HCT116 (cell line): ENCODE measurements at regions not wholly inside any gene's neighbourhood (a gene's known extent, or its start where the extent isn't known, plus 50 kb on each side); places are given as distances from the start of the nearest gene placed in this dataset.

Experiments
- ATAC-seq: fragments of 200-7000 bp; cut with Tn5 transposase; 2 replicates; pipeline ENCODE4 v1.9.1; 2020; ENCODE audit warnings: mild to moderate bottlenecking, moderate library complexity
- BruUV-seq: library from RNA; stranded (reverse); fragments of 400-500 nt; replicated peaks from 2 replicates; lab custom pipeline; 2021; lab: Mats Ljungman, UMichigan
- CTCF ChIA-PET: fragments of 300-600 bp; sonication (Branson Sonifier 250); formaldehyde crosslinking; loops from one replicate; lab custom pipeline; 2021; ENCODE audit warnings: antibody characterized with exemption; lab: Charles Lee
- POLR2A ChIA-PET: fragments of 300-600, 350-600 bp; sonication (Branson Sonifier 250); formaldehyde crosslinking; loops from one replicate; lab custom pipeline; 2021; ENCODE audit warnings: antibody characterized with exemption; lab: Charles Lee
- RAD21 ChIA-PET, 2 experiments: fragments of 300-600 bp; sonication (Branson Sonifier 250); formaldehyde crosslinking; loops; one replicate each; lab custom pipeline; 2023; ENCODE audit warnings: low total read pairs in 2 of 2; ENCODE audit not compliant: uncharacterized antibody in 2 of 2, unreplicated experiment in 2 of 2, low non-redundant PET in 1 of 2; lab: Charles Lee
- DNase-seq: peaks from one replicate; pipeline ENCODE4 v3.0.0-alpha.2; 2010; ENCODE audit warnings: low read depth, low spot score
- H2AFZ ChIP-seq: fragments of 200-600 bp; shearing (Covaris generic), sonication (generic); 2 replicates; pipeline ENCODE4 v1.6.1; 2017; ENCODE audit warnings: low read depth, mixed run types, mixed read lengths, antibody characterized with exemption, low read length; ENCODE audit not compliant: poor library complexity, severe bottlenecking
- H3K27ac ChIP-seq: 2 replicates; pipeline ENCODE4 v1.5.1; 2012; ENCODE audit warnings: low read depth, low read length
- H3K27me3 ChIP-seq: fragments of 200-600 bp; sonication (generic); 2 replicates; pipeline ENCODE4 v1.6.1; 2016; ENCODE audit warnings: mixed run types, low read length, mixed read lengths; ENCODE audit not compliant: insufficient read depth
- H3K36me3 ChIP-seq, 2 experiments: fragments of 200-500 bp in 1 of 2; fragments of 200-600 bp in 1 of 2; sonication (Bioruptor generic) in 1 of 2; sonication (generic) in 1 of 2; 2 replicates each; pipeline versions ENCODE4 v1.5.1 to v1.6.1; 2014 to 2016; ENCODE audit warnings: low read length in 2 of 2, inconsistent platforms in 1 of 2, mixed read lengths in 1 of 2, mixed run types in 1 of 2; ENCODE audit not compliant: insufficient read depth in 2 of 2, control insufficient read depth in 1 of 2
- H3K4me1 ChIP-seq, 2 experiments: fragments of 200-600 bp in 1 of 2; sonication (generic) in 1 of 2; 2 replicates each; pipeline versions ENCODE4 v1.5.1 to v1.6.1; 2012 to 2017; ENCODE audit warnings: low read length in 2 of 2, inconsistent platforms in 1 of 2, mild to moderate bottlenecking in 1 of 2, mixed read lengths in 1 of 2, mixed run types in 1 of 2, moderate library complexity in 1 of 2; ENCODE audit not compliant: insufficient read depth in 2 of 2, control insufficient read depth in 1 of 2
- H3K4me2 ChIP-seq: fragments of 200-600 bp; sonication (generic); 2 replicates; pipeline ENCODE4 v1.6.1; 2017; ENCODE audit warnings: mixed run types, low read length, mixed read lengths
- H3K4me3 ChIP-seq, 2 experiments: fragments of 200-600 bp in 1 of 2; sonication (generic) in 1 of 2; replicated peaks in 1 of 2; 2 replicates each; pipeline ENCODE4 v1.5.1; 2011 to 2016; ENCODE audit warnings: low read length in 2 of 2, control low read depth in 1 of 2, low read depth in 1 of 2, mild to moderate bottlenecking in 1 of 2, mixed read lengths in 1 of 2, mixed run types in 1 of 2
- H3K79me2 ChIP-seq: fragments of 200-600 bp; sonication (generic); 2 replicates; pipeline ENCODE4 v1.6.1; 2017; ENCODE audit warnings: mild to moderate bottlenecking, mixed run types, low read length, moderate library complexity, mixed read lengths; ENCODE audit not compliant: insufficient read depth
- H3K9ac ChIP-seq: fragments of 200-600 bp; sonication (generic); 2 replicates; pipeline ENCODE4 v1.6.1; 2016; ENCODE audit warnings: low read length, mixed read lengths
- H3K9me2 ChIP-seq: fragments of 200-600 bp; sonication (generic), shearing (Covaris generic); 2 replicates; pipeline ENCODE4 v1.6.1; 2017; ENCODE audit warnings: mixed run types, mild to moderate bottlenecking, moderate library complexity; ENCODE audit not compliant: insufficient read depth
- H3K9me3 ChIP-seq, 2 experiments: fragments of 200-500 bp in 1 of 2; fragments of 200-600 bp in 1 of 2; sonication (Bioruptor generic) in 1 of 2; sonication (generic) in 1 of 2; 2 replicates each; pipeline ENCODE4 v1.6.1; 2014 to 2017; ENCODE audit warnings: low read length in 2 of 2, mixed read lengths in 2 of 2, inconsistent platforms in 1 of 2, low read depth in 1 of 2, mild to moderate bottlenecking in 1 of 2, mixed run types in 1 of 2, moderate library complexity in 1 of 2; ENCODE audit not compliant: control insufficient read depth in 1 of 2, insufficient read depth in 1 of 2
- H4K20me1 ChIP-seq: fragments of 200-600 bp; sonication (generic), shearing (Covaris generic); 2 replicates; pipeline ENCODE4 v1.6.1; 2017; ENCODE audit warnings: mixed run types, mild to moderate bottlenecking, moderate library complexity; ENCODE audit not compliant: insufficient read depth
- CBX3 ChIP-seq: IDR thresholded peaks from 2 replicates; pipeline ENCODE4 v1.6.1; 2012; ENCODE audit warnings: low read depth
- CEBPB ChIP-seq: IDR thresholded peaks from 2 replicates; pipeline ENCODE4 v1.6.1; 2012; ENCODE audit warnings: low read depth
- CTCF ChIP-seq, 3 experiments: fragments of 200-600 bp in 1 of 3; sonication (generic) in 1 of 3; IDR thresholded peaks in 2 of 3; conservative IDR thresholded peaks in 1 of 3; 2 replicates each; pipeline ENCODE4 v1.5.1; 2012 to 2017; ENCODE audit warnings: low read depth in 2 of 3, low read length in 2 of 3, antibody characterized with exemption in 1 of 3, borderline replicate concordance in 1 of 3, control low read depth in 1 of 3, mild to moderate bottlenecking in 1 of 3, mixed read lengths in 1 of 3, mixed run types in 1 of 3, moderate library complexity in 1 of 3; ENCODE audit not compliant: insufficient read depth in 1 of 3
- EGR1 ChIP-seq: IDR thresholded peaks from 2 replicates; pipeline ENCODE4 v1.6.1; 2012; ENCODE audit warnings: low read depth
- EZH2 ChIP-seq: fragments of 200-600 bp; sonication (generic); IDR thresholded peaks from 2 replicates; pipeline ENCODE4 v1.6.1; 2017; ENCODE audit warnings: antibody characterized with exemption, mixed run types
- FOSL1 ChIP-seq: IDR thresholded peaks from 2 replicates; pipeline ENCODE4 v1.6.1; 2012; ENCODE audit warnings: low read depth
- MAX ChIP-seq: IDR thresholded peaks from 2 replicates; pipeline ENCODE4 v1.6.1; 2012
- POLR2AphosphoS5 ChIP-seq: IDR thresholded peaks from 2 replicates; pipeline ENCODE4 v1.6.1; 2011; ENCODE audit warnings: mild to moderate bottlenecking, low read depth, low read length, moderate library complexity
- RAD21 ChIP-seq: IDR thresholded peaks from 2 replicates; pipeline ENCODE4 v1.6.1; 2012; ENCODE audit warnings: low read depth, mild to moderate bottlenecking
- SIN3A ChIP-seq: IDR thresholded peaks from 2 replicates; pipeline ENCODE4 v1.6.1; 2012; ENCODE audit warnings: low read depth
- SRF ChIP-seq: IDR thresholded peaks from 2 replicates; pipeline ENCODE4 v1.6.1; 2012; ENCODE audit warnings: low read depth
- TCF7L2 ChIP-seq: IDR thresholded peaks from 2 replicates; pipeline ENCODE4 v1.7.0; 2011; ENCODE audit warnings: borderline replicate concordance, inconsistent platforms; ENCODE audit not compliant: insufficient read depth, insufficient read length; ENCODE audit errors: extremely low read depth
- ZBTB33 ChIP-seq: IDR thresholded peaks from 2 replicates; pipeline ENCODE4 v1.6.1; 2011; ENCODE audit warnings: mild to moderate bottlenecking, low read length, moderate library complexity; ENCODE audit not compliant: insufficient replicate concordance; ENCODE audit errors: extremely low read depth
- ZFX ChIP-seq: fragments of 450-650 bp; IDR thresholded peaks from 2 replicates; pipeline ENCODE4 v1.6.1; 2017
- ZNF274 ChIP-seq: fragments of 200-500 bp; sonication (Bioruptor generic); IDR thresholded peaks from 2 replicates; pipeline ENCODE4 v1.6.1; 2014; ENCODE audit warnings: mild to moderate bottlenecking, low read depth, low read length, inconsistent platforms
- intact Hi-C: fragments of 100-400 bp; cut with micrococcal nuclease; formaldehyde crosslinking; loops from 2 replicates; pipeline ENCODE4 v1.10.0; 2022

- H3K27me3 ChIP-seq: no peaks in the 10 kb centered on the region
- H3K9me2 ChIP-seq: no peaks in the 10 kb centered on the region
- H3K4me3 ChIP-seq: no peak overlapping the region
- H3K4me1 ChIP-seq: no peaks in the 10 kb centered on the region
- ATAC-seq: no peak
- H3K36me3 ChIP-seq: no peaks in the 10 kb centered on the region
- H4K20me1 ChIP-seq: no peaks in the 10 kb centered on the region
- CTCF ChIA-PET: no interaction called here
- H3K79me2 ChIP-seq: no peaks in the 10 kb centered on the region
- no peak overlapping the region for H3K27ac ChIP-seq
- POLR2A ChIA-PET: no interaction called here
- H3K9me3 ChIP-seq: peaks cover 20 to 23% of the 10 kb centered on the region in 2 experiments; a peak in 2 of 4 replicates
- H3K9ac ChIP-seq: no peak overlapping the region
- no peak for DNase-seq
- H3K4me2 ChIP-seq: no peak overlapping the region
- intact Hi-C loops: no loop called here
- RAD21 ChIA-PET: no interaction called here
- H2AFZ ChIP-seq: no peak overlapping the region
- no TSS peak for BruUV-seq
- TF ChIP-seq EZH2 (no peak), FOSL1 (no peak), POLR2AphosphoS5 (no peak), MAX (no peak), CEBPB (no peak), CTCF (IDR thresholded peaks at IDR 0.05 in 2 of 3, conservative IDR thresholded peaks at IDR 0.05 in 1 of 3; ENCODE audit: borderline replicate concordance in 1 of 3, insufficient read depth in 1 of 3, low read depth in 2 of 3, low read length in 2 of 3) (no peak), ZNF274 (no peak), EGR1 (no peak), CBX3 (no peak), SIN3A (no peak), ZFX (no peak), SRF (no peak), TCF7L2 (no peak), ZBTB33 (no peak), RAD21 (no peak)
These were observed 398.5 kb upstream of the DYNLRB2 start for GRCh38 chr16:80142281-80142680.
